ENCODE measurements at regions not wholly inside any gene's neighbourhood (a gene's known extent, or its start where the extent isn't known, plus 50 kb on each side); places are given as distances from the start of the nearest gene placed in this dataset.

DNA sequence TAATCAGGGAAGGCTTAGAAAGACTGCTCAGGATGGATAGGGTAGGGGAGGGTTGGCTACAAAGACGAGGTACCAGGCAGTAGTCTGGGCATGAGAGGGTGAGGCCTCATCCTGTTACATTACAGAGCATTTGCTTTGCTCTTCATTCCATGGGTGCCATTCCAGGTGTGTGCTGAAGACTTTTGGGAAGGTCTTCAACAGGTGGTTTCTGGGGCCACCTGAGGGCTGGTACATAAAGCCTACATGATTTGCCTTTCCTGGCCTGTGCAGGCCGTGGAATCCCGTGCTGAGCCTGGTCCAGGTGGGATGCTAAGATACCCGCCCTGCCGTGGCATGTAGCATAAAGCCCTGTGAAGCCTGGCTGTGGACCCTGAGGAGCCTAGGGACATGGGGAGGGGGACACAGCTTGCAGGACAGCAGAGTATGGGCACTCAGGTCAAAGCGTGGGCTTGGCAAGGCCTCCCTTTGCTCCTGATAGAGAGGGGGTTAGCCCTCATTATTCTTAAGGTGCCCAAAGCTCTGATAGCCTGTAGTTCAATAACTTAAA lies 55.6 kb upstream of the ZNF536 start:
- Mint-ChIP-seq H3K4me1 (ENCODE audit: low read depth) (no peaks in the 10 kb centered on the region), H3K9me3 (no peaks in the 10 kb centered on the region), H3K27me3 (ENCODE audit: low read depth) (peaks cover 3% of the 10 kb centered on the region), H3K4me3 (no peak overlapping the region), H3K36me3 (ENCODE audit: insufficient read depth) (no peaks in the 10 kb centered on the region)
- ATAC-seq (no peak), DNase-seq (no peak)

DNA sequence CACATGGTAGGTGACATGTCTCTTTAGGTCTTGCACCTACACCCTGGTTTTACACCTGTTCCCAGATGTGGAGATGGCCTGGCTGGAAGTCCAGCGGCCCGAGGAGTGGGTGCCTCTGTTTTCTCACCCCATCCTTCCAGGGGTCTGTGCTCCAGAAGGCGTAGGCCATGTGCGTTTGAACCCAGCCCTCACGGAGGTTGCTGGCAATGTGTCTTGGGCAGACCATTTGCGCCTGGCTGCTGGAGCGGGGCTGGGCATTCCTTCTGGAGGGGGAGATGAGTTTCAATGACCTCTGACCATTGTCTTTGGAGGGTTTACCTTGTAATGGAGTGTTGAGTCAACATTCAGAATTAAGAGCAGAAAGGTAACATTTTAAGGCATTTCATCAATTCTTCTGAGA lies 54.8 kb upstream of the ZNF536 start:
- peaks cover 3% of the 10 kb centered on the region for H3K27me3 Mint-ChIP-seq (ENCODE audit: low read depth)

DNA sequence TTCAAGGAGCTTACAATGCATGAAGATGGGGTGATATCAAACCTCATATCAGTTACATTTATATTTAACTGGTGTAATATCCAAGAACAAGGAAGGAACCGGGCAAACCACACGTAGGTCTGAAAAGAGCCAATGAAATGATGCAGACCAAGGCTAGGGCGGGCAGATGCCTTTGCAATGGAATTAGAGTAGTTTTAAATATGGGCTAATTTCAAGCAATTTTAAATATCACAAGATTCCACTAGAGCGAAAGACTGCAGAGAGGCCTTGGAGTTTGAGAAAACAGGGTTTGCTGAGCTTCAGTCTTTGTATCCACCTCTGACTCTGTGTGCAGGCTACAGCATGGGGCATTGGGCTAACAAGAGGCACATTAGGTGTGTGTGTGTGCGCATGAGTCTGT lies 53.9 kb upstream of the ZNF536 start:
- no peak for ATAC-seq
- Mint-ChIP-seq H3K9me3 (no peaks in the 10 kb centered on the region), H3K27me3 (ENCODE audit: low read depth) (peaks cover 3% of the 10 kb centered on the region), H3K4me3 (no peak overlapping the region), H3K36me3 (ENCODE audit: insufficient read depth) (no peaks in the 10 kb centered on the region), H3K4me1 (ENCODE audit: low read depth) (no peaks in the 10 kb centered on the region)
- DNase-seq: no peak

More for the DNA sequence above, 54.8 kb upstream of the ZNF536 start:
- no peak for DNase-seq
- Mint-ChIP-seq H3K4me1 (ENCODE audit: low read depth) (no peaks in the 10 kb centered on the region), H3K36me3 (ENCODE audit: insufficient read depth) (no peaks in the 10 kb centered on the region), H3K9me3 (no peaks in the 10 kb centered on the region), H3K4me3 (no peak overlapping the region)
- ATAC-seq: no peak

DNA sequence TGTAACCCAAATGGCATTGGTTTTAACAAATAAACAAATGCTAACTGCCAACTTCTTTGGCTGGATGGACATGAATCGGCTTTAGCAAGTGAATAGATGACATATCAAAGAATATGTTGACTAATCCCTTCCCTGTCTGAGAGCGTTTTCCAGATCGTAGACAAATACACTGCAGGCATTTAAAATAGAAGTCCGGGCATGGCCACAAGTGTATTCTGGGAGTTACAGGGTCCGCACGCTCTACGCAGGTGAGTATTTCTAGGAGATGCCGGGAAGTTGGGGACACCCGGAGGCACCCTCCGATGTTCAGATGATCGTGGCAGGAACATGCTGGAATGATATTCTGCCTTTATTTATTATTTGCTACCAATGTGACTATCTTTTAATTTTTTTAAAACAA lies 53.2 kb upstream of the ZNF536 start:
- Mint-ChIP-seq H3K27me3 (ENCODE audit: low read depth) (peaks cover 3% of the 10 kb centered on the region), H3K36me3 (ENCODE audit: insufficient read depth) (no peaks in the 10 kb centered on the region), H3K4me1 (ENCODE audit: low read depth) (no peaks in the 10 kb centered on the region), H3K4me3 (no peak overlapping the region), H3K9me3 (peaks cover 3% of the 10 kb centered on the region)
- ATAC-seq: no peak
- DNase-seq: no peak

DNA sequence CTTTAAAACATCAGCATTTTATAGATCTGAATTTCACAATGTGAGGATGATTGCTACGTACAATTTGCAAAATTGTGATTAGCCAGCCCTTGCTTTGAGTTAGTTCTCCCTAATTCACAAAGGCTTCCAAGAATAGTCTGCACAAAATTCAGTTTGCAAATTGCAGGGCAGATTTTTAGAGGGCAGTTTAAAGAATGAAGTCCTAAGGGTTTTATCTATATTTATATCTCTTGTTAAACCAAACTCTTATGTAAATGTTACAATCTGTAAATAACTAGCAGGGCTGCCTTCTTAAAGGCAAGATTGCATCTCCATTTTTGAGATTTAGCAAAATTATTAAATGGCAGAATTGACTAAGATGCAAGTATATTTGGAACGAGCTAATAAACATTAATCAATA lies 52.8 kb upstream of the ZNF536 start:
- Mint-ChIP-seq H3K27me3 (ENCODE audit: low read depth) (peaks cover 3% of the 10 kb centered on the region), H3K36me3 (ENCODE audit: insufficient read depth) (no peaks in the 10 kb centered on the region), H3K4me3 (no peak overlapping the region), H3K9me3 (peaks cover 4% of the 10 kb centered on the region), H3K4me1 (ENCODE audit: low read depth) (no peaks in the 10 kb centered on the region)
- DNase-seq: no peak
- no peak for ATAC-seq

DNA sequence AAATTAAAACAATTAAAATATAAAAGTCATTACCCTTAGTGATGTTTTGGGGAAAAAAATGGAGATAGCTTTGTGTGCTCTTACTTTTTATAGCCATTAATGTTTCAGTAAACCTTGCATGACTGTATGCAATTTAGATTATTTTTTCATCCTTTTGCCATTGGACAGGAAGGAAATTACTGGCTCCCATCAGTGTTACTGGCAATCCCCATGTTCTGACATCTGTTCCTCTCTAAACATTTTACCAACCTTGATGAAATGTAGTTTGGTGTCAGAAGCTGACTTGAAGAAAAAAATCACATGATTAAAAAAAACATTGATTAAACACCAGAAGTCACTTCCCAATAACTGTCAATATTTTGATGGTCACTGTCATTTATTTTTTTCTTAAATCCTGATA lies 52.3 kb upstream of the ZNF536 start:
- peaks cover 4% of the 10 kb centered on the region for H3K9me3 Mint-ChIP-seq
- no peaks in the 10 kb centered on the region for H3K36me3 Mint-ChIP-seq (ENCODE audit: insufficient read depth)
- no peak for ATAC-seq
- no peak for DNase-seq
- no peak overlapping the region for H3K4me3 Mint-ChIP-seq
- H3K4me1 Mint-ChIP-seq (ENCODE audit: low read depth): no peaks in the 10 kb centered on the region
- H3K27me3 Mint-ChIP-seq (ENCODE audit: low read depth): peaks cover 2% of the 10 kb centered on the region

DNA sequence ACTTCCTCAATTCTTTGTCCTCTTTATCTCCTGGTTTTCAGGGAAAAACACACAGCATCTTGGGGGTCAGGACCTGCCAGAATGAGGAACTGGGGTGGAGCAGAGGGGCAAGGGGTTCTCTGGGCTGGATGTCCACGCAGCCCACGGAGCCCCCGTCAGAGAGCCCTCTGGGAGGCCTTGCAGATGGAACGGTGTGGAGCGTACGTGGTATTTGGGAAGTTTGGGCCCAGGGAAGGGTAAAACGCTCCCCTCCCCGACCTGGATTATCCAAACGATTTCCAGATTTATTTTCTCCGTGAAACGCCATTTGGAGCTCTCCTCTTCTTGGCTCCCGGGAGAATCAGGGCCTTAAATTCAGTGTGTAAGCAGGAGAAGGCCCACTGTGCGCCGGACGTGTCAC lies 51.7 kb upstream of the ZNF536 start:
- DNase-seq (no peak), ATAC-seq (no peak)
- Mint-ChIP-seq H3K9me3 (peaks cover 4% of the 10 kb centered on the region), H3K27me3 (ENCODE audit: low read depth) (no peaks in the 10 kb centered on the region), H3K4me3 (no peak overlapping the region), H3K4me1 (ENCODE audit: low read depth) (no peaks in the 10 kb centered on the region), H3K36me3 (ENCODE audit: insufficient read depth) (no peaks in the 10 kb centered on the region)

DNA sequence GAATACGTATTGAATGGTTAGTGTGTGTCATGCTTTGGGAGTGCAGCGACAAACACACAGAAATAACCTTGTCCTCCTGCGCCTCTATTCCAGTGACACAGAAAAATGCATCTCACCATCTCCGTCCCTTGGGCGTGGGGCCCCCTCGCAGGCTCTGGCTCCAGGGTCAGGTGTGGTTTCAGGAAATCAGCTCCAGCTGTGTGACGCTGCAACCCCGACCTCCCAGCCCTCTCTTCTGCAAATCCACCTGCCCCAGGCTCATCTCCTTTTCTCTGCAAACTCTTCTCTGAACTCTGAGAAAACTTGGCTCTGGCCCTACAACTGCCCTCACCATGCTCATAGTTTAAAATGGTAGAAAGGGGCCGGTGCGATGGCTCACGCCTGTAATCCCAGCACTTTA lies 51.3 kb upstream of the ZNF536 start:
- Mint-ChIP-seq H3K4me1 (ENCODE audit: low read depth) (no peaks in the 10 kb centered on the region), H3K4me3 (no peak overlapping the region), H3K27me3 (ENCODE audit: low read depth) (no peaks in the 10 kb centered on the region), H3K9me3 (peaks cover 4% of the 10 kb centered on the region), H3K36me3 (ENCODE audit: insufficient read depth) (no peaks in the 10 kb centered on the region)
- DNase-seq (no peak), ATAC-seq (no peak)
